ENCODE measurements at regions not wholly inside any gene's neighbourhood (a gene's known extent, or its start where the extent isn't known, plus 50 kb on each side); places are given as distances from the start of the nearest gene placed in this dataset.
"Not testable (repeated sequence)": the region's sequence is repeated elsewhere in the genome, so short reads cannot be mapped to it uniquely, and the experiment has no call there.

DNA sequence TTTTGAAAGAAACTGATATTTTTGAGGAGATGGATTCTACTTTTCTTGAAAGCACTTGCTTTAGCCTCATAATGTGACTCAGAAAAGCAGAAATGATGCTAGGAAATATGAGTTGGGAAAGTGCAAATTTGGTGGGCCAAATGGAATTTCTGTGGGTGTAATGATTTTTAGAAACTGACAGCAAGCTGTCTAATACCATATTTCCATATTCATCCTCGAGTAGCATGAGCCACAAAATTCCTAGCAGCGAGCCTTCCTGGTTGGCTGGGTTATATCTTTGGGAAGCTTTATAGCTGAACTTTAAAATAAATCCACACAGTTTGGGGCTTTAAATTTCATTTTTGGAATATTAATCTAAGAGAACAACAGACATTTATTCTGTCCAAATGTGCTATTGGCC, 190.0 kb downstream of the DSC3 start:
- Histone ChIP-seq H2BK5ac (ENCODE audit: insufficient read length, low read length) (no peak overlapping the region), H3K79me1 (ENCODE audit: insufficient read depth, low read depth, low read length, poor library complexity, severe bottlenecking) (no peaks in the 10 kb centered on the region), H3K9me3 (ENCODE audit: control insufficient read depth, low read depth, low read length) (no peaks in the 10 kb centered on the region), H2AFZ (ENCODE audit: low read length) (no peak overlapping the region), H3T11ph (ENCODE audit: low read length) (no peak overlapping the region), H3K27me3 (ENCODE audit: insufficient read depth, low read length) (no peaks in the 10 kb centered on the region), H3K79me2 (ENCODE audit: insufficient read depth, low read length) (no peaks in the 10 kb centered on the region), H3K4ac (ENCODE audit: low read depth, low read length) (no peak overlapping the region), H4K5ac (ENCODE audit: insufficient read length, low read depth, low read length) (no peak overlapping the region), H3K56ac (ENCODE audit: insufficient read length, low read depth, low read length) (no peak overlapping the region), H3K18ac (ENCODE audit: insufficient read length, low read depth, low read length) (no peak overlapping the region), H3K4me2 (ENCODE audit: insufficient read depth, insufficient read length, low read length) (no peak overlapping the region), H2BK20ac (ENCODE audit: low read depth, low read length, poor library complexity, severe bottlenecking) (no peak overlapping the region), H2BK15ac (ENCODE audit: low read depth, low read length) (no peak overlapping the region), H3K23ac (ENCODE audit: insufficient read length, low read depth, low read length) (no peak overlapping the region), H4K20me1 (ENCODE audit: control insufficient read depth, insufficient read depth, insufficient read length) (no peaks in the 10 kb centered on the region), H4K91ac (ENCODE audit: insufficient read length, low read depth, low read length) (no peak overlapping the region), H3K27ac (ENCODE audit: insufficient read length, low read depth, low read length) (no peak overlapping the region), H4K8ac (replicated peaks; ENCODE audit: insufficient read length, low read depth, low read length) (no peak overlapping the region), H3K9ac (ENCODE audit: extremely low read depth, insufficient read length, low read length) (no peak overlapping the region), H2BK12ac (ENCODE audit: insufficient read length, low read depth, low read length) (no peak overlapping the region), H2BK120ac (ENCODE audit: low read depth, low read length, poor library complexity, severe bottlenecking) (no peak overlapping the region), H3K23me2 (ENCODE audit: insufficient read length, low read depth, low read length, poor library complexity, severe bottlenecking) (no peaks in the 10 kb centered on the region), H3K14ac (ENCODE audit: insufficient read depth, low read length) (no peak overlapping the region), H2AK5ac (ENCODE audit: insufficient read length, low read length) (no peak overlapping the region), H3K4me1 (ENCODE audit: insufficient read depth, low read length) (no peaks in the 10 kb centered on the region)
- H3K36me3 Mint-ChIP-seq (ENCODE audit: insufficient read depth in 1 of 3, low read depth in 3 of 3) = peaks cover 0 to 14% (median 3%) of the 10 kb centered on the region in 3 experiments; a peak in 4 of 7 replicates
- H3K4me1 Mint-ChIP-seq = no peaks in the 10 kb centered on the region
- DNase-seq = no peak
- peaks cover 13 to 14% of the 10 kb centered on the region in 2 experiments for H3K9me3 Mint-ChIP-seq
- no peak overlapping the region for H3K27ac Mint-ChIP-seq
- WGBS (ENCODE audit: extremely low coverage, insufficient read length, low lambda C conversion rate) = no CpG with 5 or more reads among the region's 2 CpGs
- no peaks in the 10 kb centered on the region for H3K27me3 Mint-ChIP-seq (ENCODE audit: low read depth)
- no peak overlapping the region for H3K4me3 Mint-ChIP-seq
- TF ChIP-seq, protein P1, sequence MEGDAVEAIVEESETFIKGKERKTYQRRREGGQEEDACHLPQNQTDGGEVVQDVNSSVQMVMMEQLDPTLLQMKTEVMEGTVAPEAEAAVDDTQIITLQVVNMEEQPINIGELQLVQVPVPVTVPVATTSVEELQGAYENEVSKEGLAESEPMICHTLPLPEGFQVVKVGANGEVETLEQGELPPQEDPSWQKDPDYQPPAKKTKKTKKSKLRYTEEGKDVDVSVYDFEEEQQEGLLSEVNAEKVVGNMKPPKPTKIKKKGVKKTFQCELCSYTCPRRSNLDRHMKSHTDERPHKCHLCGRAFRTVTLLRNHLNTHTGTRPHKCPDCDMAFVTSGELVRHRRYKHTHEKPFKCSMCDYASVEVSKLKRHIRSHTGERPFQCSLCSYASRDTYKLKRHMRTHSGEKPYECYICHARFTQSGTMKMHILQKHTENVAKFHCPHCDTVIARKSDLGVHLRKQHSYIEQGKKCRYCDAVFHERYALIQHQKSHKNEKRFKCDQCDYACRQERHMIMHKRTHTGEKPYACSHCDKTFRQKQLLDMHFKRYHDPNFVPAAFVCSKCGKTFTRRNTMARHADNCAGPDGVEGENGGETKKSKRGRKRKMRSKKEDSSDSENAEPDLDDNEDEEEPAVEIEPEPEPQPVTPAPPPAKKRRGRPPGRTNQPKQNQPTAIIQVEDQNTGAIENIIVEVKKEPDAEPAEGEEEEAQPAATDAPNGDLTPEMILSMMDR (conservative IDR thresholded peaks at IDR 0.05) = no peak

DNA sequence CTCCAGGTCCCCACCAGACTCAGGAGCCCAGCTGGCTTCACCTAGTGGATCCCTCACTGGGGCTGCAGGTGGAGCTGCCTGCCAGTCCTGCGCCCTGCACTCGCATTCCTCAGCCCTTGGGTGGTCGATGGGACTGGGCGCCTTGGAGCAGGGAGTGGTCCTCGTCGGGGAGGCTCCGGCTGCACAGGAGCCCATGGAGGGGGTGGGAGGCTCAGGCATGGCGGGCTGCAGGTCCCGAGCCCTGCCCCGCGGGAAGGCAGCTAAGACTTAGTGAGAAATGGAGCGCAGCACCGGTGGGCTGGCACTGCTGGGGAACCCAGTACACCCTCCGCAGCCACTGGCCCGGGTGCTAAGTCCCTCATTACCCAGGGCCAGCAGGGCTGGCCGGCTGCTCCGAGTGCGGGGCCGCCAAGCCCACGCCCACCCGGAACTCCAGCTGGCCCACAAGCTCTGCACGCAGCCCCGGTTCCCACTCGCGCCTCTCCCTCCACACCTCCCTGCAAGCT, 203.4 kb downstream of the DSC3 start:
- H3K56ac ChIP-seq (ENCODE audit: insufficient read length, low read depth, low read length); H4K20me1 ChIP-seq (ENCODE audit: control insufficient read depth, insufficient read depth, insufficient read length); H4K91ac ChIP-seq (ENCODE audit: insufficient read length, low read depth, low read length); H2BK12ac ChIP-seq (ENCODE audit: insufficient read length, low read depth, low read length); H3K9me3 Mint-ChIP-seq; H3T11ph ChIP-seq (ENCODE audit: low read length); H3K4me1 ChIP-seq (ENCODE audit: insufficient read depth, low read length); H4K8ac ChIP-seq (replicated peaks; ENCODE audit: insufficient read length, low read depth, low read length); H2BK120ac ChIP-seq (ENCODE audit: low read depth, low read length, poor library complexity, severe bottlenecking); H3K27me3 ChIP-seq (ENCODE audit: insufficient read depth, low read length); H2AFZ ChIP-seq (ENCODE audit: low read length); H2BK20ac ChIP-seq (ENCODE audit: low read depth, low read length, poor library complexity, severe bottlenecking); H3K9me3 ChIP-seq (ENCODE audit: control insufficient read depth, low read depth, low read length); H3K36me3 Mint-ChIP-seq (ENCODE audit: insufficient read depth in 1 of 3, low read depth in 3 of 3); H3K4me1 Mint-ChIP-seq; H3K27ac Mint-ChIP-seq; H3K23me2 ChIP-seq (ENCODE audit: insufficient read length, low read depth, low read length, poor library complexity, severe bottlenecking); H2BK5ac ChIP-seq (ENCODE audit: insufficient read length, low read length); H3K27me3 Mint-ChIP-seq (ENCODE audit: low read depth); H2BK15ac ChIP-seq (ENCODE audit: low read depth, low read length); H3K27ac ChIP-seq (ENCODE audit: insufficient read length, low read depth, low read length); H2AK5ac ChIP-seq (ENCODE audit: insufficient read length, low read length); H3K79me2 ChIP-seq (ENCODE audit: insufficient read depth, low read length); H4K5ac ChIP-seq (ENCODE audit: insufficient read length, low read depth, low read length); H3K79me1 ChIP-seq (ENCODE audit: insufficient read depth, low read depth, low read length, poor library complexity, severe bottlenecking); H3K9ac ChIP-seq (ENCODE audit: extremely low read depth, insufficient read length, low read length); DNase-seq; H3K4me3 Mint-ChIP-seq; H3K23ac ChIP-seq (ENCODE audit: insufficient read length, low read depth, low read length); H3K4ac ChIP-seq (ENCODE audit: low read depth, low read length); H3K14ac ChIP-seq (ENCODE audit: insufficient read depth, low read length); H3K4me2 ChIP-seq (ENCODE audit: insufficient read depth, insufficient read length, low read length); H3K18ac ChIP-seq (ENCODE audit: insufficient read length, low read depth, low read length): not testable (repeated sequence)
- no CpG with 5 or more reads among the region's 25 CpGs for WGBS (ENCODE audit: extremely low coverage, insufficient read length, low lambda C conversion rate)
